Spinal cord (tissue), 9 donors: ENCODE measurements at regions not wholly inside any gene's neighbourhood (a gene's known extent, or its start where the extent isn't known, plus 50 kb on each side); places are given as distances from the start of the nearest gene placed in this dataset.

Experiments
- DNase-seq, 6 donors: peaks; one replicate each; pipeline versions ENCODE4 v3.0.0 to v3.0.0-alpha.2; 2013 to 2015; ENCODE audit warnings: low spot score in 6 of 6, low read depth in 4 of 6
- H3K27ac ChIP-seq: one replicate; pipeline ENCODE4 v1.5.1; 2013; ENCODE audit warnings: low read depth, low read length, control low read depth
- H3K27me3 ChIP-seq: one replicate; pipeline ENCODE4 v1.6.1; 2013; ENCODE audit warnings: low read length; ENCODE audit not compliant: control insufficient read depth, insufficient read depth
- H3K36me3 ChIP-seq: one replicate; pipeline ENCODE4 v1.6.1; 2013; ENCODE audit warnings: low read length; ENCODE audit not compliant: control insufficient read depth, insufficient read depth
- H3K4me1 ChIP-seq: one replicate; pipeline ENCODE4 v1.6.1; 2013; ENCODE audit warnings: low read length; ENCODE audit not compliant: control insufficient read depth, insufficient read depth
- H3K4me3 ChIP-seq: one replicate; pipeline ENCODE4 v1.5.1; 2013; ENCODE audit warnings: low read depth, low read length, control low read depth
- H3K9me3 ChIP-seq: one replicate; pipeline ENCODE4 v1.6.1; 2013; ENCODE audit warnings: low read length; ENCODE audit not compliant: control insufficient read depth, insufficient read depth
- WGBS: methylation state at CpG from one replicate; pipeline ENCODE4 v1.1.5; 2013; ENCODE audit warnings: missing lambda C conversion rate; ENCODE audit not compliant: insufficient coverage; 5-methylcytosine and 5-hydroxymethylcytosine counted together
- donor health status: healthy.

DNA sequence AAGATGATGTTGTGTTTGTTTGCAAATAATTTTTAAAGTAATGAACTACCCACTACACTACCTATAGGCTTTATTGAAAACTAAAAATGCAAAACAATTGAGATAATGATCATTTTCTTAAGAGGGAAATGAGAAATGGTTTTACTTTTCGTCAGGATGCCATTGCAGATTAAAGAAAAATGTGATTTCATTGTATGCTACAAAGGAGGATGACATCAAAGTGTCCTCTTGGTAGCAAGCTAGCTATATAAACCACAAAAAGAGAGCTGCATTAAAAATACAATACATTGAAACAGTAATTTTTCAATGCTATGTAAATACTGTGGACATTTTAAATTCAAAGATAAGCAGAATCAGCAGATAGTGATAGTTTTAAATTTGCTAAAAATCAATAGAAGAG lies 87.5 kb upstream of the DPYD start:
- no peak for DNase-seq
- WGBS, result no CpG with 5 or more reads among the region's 1 CpG
- no peaks in the 10 kb centered on the region for H3K9me3 ChIP-seq

DNA sequence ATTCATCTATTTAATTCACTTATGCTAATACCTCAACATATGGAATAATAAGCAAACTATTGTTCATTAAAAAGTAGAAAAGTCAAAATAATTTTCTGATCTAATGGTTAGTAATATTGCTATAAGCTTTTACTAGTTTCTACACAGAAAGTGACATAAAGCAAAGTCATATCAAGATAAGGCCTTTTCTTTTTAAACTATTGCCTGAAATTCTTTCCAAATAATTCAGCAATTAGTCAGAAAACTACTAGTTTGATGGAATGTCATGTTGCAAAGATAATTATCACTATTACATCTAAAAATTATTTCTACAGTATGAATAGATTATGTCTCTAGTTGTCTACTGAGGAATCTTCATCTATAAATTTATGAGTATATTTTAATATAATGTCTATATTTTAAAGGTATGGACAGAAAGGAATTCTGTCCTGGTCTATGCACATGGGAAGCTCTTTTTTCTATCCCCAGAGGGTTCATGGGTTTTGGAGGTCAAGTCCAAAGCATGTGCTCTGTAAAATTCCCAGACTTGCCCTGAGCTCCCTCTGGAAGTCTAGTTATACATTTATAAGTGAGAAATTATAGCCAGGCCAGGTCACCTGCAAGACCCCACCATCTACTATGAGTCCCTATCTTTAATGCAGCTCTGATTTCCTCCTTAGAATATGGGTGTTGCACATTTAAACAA lies 84.6 kb upstream of the DPYD start:
- no peak overlapping the region for H3K4me3 ChIP-seq
- no peaks in the 10 kb centered on the region for H3K9me3 ChIP-seq
- no peak for DNase-seq
- H3K27me3 ChIP-seq, result no peaks in the 10 kb centered on the region
- H3K4me1 ChIP-seq, result no peaks in the 10 kb centered on the region
- H3K36me3 ChIP-seq, result no peaks in the 10 kb centered on the region
- no peak overlapping the region for H3K27ac ChIP-seq

More for the DNA sequence above, 87.5 kb upstream of the DPYD start:
- Histone ChIP-seq H3K27me3 (no peaks in the 10 kb centered on the region), H3K36me3 (no peaks in the 10 kb centered on the region), H3K4me3 (no peak overlapping the region), H3K27ac (no peak overlapping the region), H3K4me1 (no peaks in the 10 kb centered on the region)

- Histone ChIP-seq H3K4me1 (no peaks in the 10 kb centered on the region), H3K27me3 (no peaks in the 10 kb centered on the region), H3K9me3 (no peaks in the 10 kb centered on the region), H3K27ac (no peak overlapping the region), H3K36me3 (no peaks in the 10 kb centered on the region), H3K4me3 (no peak overlapping the region)
- no peak for DNase-seq
- WGBS, result no CpG with 5 or more reads among the region's 1 CpG
Measured at GRCh38 chr1:98003442-98003841, 82.6 kb upstream of the DPYD start.

DNA sequence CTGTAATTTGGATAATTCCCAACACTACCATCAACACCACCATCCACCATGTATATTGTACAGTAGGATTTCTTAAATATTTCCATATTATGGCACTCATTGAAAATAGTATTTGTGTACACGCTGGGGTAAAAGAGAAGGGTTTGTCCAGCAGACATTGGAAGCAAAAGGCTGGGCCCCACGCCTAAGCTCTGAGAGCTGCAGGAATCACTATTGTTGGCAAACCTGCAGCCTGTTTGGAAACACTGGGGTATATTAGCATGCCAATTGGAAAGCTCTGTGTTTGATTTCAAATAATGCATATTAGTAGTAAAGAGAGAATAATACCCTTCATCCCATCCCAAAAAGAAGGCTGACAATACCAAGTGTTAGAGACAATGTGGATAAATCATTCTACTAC lies 81.5 kb upstream of the DPYD start:
- no peaks in the 10 kb centered on the region for H3K4me1 ChIP-seq
- H3K4me3 ChIP-seq, result no peak overlapping the region
- H3K9me3 ChIP-seq, result no peaks in the 10 kb centered on the region
- no peaks in the 10 kb centered on the region for H3K27me3 ChIP-seq
- no peaks in the 10 kb centered on the region for H3K36me3 ChIP-seq
- 31% methylated on average over 2 of the region's 2 CpGs for WGBS
- no peak overlapping the region for H3K27ac ChIP-seq
- peak in 1 of 6 donors; percentile 8 for DNase-seq

GRCh38 chr1:98001764-98002163 lies 80.9 kb upstream of the DPYD start:
- Histone ChIP-seq H3K9me3 (no peaks in the 10 kb centered on the region), H3K4me1 (no peaks in the 10 kb centered on the region), H3K36me3 (no peaks in the 10 kb centered on the region), H3K4me3 (no peak overlapping the region), H3K27ac (no peak overlapping the region), H3K27me3 (no peaks in the 10 kb centered on the region)
- WGBS, result no CpG with 5 or more reads among the region's 1 CpG
- DNase-seq, result no peak

- no peak for DNase-seq
- Histone ChIP-seq H3K27ac (no peak overlapping the region), H3K9me3 (no peaks in the 10 kb centered on the region), H3K4me1 (no peaks in the 10 kb centered on the region), H3K36me3 (no peaks in the 10 kb centered on the region), H3K27me3 (no peaks in the 10 kb centered on the region), H3K4me3 (no peak overlapping the region)
- 100% methylated on average over 1 of the region's 1 CpG for WGBS
Measured at GRCh38 chr1:97999320-97999719, 78.5 kb upstream of the DPYD start.

DNA sequence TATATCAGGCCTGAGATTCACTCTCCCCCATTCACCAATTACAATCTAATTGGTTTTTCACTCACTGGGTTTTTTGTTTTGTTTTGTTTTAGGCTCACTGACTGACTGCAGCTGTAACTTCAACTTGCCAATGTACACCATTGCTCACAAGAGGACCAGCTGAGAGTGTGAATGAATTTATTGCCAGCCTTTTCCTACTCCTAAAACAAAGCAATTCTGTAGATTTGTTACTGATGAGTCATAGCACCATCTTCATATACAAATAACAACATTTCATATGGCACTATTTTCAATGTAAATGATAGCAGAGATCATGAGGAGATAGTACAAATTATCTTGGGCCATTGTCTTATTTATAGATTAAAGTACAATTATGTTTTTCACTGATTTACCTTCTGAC lies 76.0 kb upstream of the DPYD start:
- Histone ChIP-seq H3K4me3 (no peak overlapping the region), H3K27me3 (no peaks in the 10 kb centered on the region), H3K36me3 (no peaks in the 10 kb centered on the region), H3K27ac (no peak overlapping the region), H3K9me3 (no peaks in the 10 kb centered on the region), H3K4me1 (no peaks in the 10 kb centered on the region)
- DNase-seq, result peak in 1 of 6 donors; percentile 46

DNA sequence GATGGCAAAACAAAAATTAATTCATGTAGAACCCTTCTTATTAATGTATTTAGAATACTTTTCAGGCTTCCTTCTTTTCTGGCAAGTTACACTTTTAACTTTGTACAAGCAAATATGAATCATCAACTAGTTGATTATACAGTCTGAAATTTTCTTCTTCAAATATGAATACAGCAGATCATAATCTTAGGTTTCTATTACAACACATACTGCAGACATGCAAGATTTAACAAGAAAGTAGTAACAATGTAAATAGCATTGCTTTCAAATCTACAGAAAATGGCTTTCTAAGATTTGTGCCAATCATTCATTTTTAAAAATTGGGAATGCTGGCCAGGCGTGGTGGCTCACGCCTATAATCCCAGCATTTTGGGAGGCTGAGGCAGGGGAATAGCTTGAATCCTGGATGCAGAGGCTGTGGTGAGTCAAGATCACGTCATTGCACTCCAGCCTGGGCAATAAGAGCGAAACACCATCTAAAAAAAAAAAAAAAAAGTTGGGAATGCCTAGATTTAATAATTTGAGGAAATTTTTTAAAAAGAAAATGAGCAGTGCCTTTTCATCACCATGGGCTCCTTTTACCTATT lies 68.4 kb upstream of the DPYD start:
- Histone ChIP-seq H3K9me3 (no peaks in the 10 kb centered on the region), H3K4me1 (no peaks in the 10 kb centered on the region), H3K27me3 (no peaks in the 10 kb centered on the region), H3K4me3 (no peak overlapping the region), H3K27ac (no peak overlapping the region), H3K36me3 (no peaks in the 10 kb centered on the region)
- 100% methylated on average over 2 of the region's 4 CpGs for WGBS
- DNase-seq, result no peak

- Histone ChIP-seq H3K27me3 (no peaks in the 10 kb centered on the region), H3K4me1 (no peaks in the 10 kb centered on the region), H3K27ac (no peak overlapping the region), H3K4me3 (no peak overlapping the region), H3K36me3 (no peaks in the 10 kb centered on the region), H3K9me3 (no peaks in the 10 kb centered on the region)
- no peak for DNase-seq
- WGBS, result 78% methylated on average over 1 of the region's 15 CpGs
Measured at GRCh38 chr1:97986041-97987005, 65.5 kb upstream of the DPYD start.
